CD4-positive, alpha-beta T cell treated with Interleukin-4 for 4 hours (primary cell): ENCODE measurements at regions not wholly inside any gene's neighbourhood (a gene's known extent, or its start where the extent isn't known, plus 50 kb on each side); places are given as distances from the start of the nearest gene placed in this dataset.

Experiments
- DNase-seq: peaks from one replicate; pipeline ENCODE4 v3.0.0-alpha.2; 2020

DNA sequence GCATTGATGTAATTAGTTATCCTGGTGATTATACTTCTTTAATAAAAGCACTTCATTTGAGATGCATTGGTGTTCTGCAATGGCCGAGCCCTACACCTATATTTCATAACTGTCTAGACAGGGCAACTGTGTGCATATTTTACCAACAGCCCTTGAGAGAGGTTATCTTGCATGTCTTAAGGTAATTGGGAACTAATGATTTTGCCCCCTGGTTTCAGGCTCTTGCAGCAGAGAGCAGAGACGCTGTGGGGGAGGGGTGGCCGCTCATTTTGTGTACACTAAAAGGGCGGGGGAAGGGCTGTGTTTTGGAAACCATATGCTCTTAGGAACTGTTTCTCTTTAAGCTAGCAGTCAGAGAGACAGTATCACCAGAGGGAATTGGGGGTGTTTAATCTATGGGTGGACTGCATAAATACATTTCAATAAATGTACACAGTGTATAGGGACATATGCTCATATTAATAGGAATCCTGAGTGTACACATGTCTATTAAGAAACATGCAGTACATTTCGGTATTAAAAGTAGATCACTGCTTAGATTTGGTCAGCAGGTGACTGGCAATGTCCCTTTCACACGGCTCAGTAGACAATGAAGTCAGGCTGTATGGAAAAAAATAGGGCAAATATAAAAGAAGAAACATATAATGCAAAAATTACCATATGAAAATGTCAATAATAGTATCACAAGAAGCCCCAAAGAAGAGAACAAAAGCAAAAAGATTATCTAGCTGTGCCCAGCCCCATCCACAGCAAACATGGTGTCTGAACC, 402.9 kb upstream of the CITED2 start:
- no peak for DNase-seq

DNA sequence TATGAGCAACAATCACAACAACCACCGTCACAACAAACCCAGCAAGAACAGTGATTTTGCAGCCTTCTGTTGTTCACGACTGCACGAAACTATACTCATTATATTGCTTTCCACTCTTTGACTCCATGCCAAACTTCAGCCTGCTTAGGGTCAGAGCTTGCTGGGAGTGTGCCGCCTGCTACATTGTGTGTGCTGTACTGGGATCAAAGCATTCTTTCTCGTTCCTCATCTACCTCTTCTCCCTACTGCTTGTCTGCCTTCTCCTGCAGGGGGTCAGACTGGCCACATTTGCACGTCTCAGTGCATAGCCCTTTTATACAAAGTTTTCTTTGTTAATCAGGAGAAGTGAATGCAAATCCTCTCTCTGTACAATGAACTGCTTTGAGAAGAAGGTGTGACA, 401.6 kb upstream of the CITED2 start:
- DNase-seq: no peak

DNA sequence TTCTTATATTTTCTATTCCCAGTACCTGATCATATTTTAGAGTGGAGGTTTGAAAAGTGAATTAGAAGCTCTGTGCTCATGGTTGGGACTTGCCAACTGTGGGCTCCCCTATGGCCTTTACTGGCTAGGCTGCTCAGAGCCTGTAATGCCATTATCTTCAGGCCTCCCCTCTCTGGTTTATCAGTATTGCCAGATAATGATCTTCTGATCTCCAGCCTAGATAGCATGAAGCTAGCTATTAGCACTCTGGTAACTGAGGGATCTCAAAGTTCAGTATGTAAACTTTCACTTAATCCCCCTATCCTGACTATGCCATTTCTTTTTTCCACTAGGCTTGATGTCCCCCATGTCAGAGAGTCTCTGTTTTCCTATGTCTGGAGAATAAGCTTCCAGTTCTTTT, 393.7 kb upstream of the CITED2 start:
- no peak for DNase-seq

DNA sequence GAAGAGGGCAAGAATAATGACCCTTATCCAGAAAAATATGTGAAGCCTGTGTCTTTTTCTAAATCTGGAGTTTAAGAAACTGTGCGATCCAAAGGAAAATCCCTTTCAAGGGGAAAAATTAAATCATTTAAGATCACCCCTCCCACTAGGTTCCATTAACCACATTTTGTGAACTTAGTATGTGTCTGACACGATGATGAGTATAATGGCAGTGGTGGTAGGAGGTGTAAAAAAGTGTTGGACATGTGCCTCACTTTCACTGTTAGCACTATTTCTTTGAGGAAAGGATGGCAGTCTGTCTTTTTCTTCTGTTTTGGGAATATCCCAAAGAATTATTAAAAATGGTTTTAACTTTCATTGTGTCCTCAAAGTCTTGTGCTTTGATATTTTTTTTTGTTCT, 392.3 kb upstream of the CITED2 start:
- no peak for DNase-seq

- no peak for DNase-seq
Observed at GRCh38 chr6:139765825-139766285, 391.4 kb upstream of the CITED2 start.

DNA sequence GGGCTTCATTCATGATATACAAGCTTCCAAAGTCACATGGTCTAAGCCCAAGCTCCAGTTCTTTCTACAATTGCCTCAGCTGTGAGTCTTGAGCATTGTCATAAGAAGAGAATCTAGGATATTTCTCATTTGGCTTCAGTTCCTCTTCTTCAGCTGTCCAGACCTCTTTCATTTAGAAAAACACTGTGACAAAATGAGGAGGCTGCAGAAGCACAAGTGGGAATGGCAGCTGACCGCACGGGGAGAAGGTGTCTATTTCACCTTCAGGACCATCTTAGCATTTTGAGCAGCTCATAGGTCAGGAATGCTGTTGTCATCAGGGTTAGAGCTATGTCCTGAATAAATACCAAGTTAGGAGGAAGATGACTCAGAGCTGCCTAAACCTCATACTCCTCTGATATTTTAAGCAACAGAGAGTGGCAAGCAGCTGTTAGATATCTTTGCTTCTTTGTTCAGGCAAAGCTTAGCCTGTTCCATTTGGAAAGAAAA, 390.1 kb upstream of the CITED2 start:
- DNase-seq: no peak

- DNase-seq: no peak
Observed at GRCh38 chr6:139763468-139764210, 389.2 kb upstream of the CITED2 start.

GRCh38 chr6:139762587-139763031, 388.2 kb upstream of the CITED2 start:
- peak; percentile 7 for DNase-seq

- DNase-seq: no peak
Observed at GRCh38 chr6:139760128-139760527, 385.7 kb upstream of the CITED2 start.

DNA sequence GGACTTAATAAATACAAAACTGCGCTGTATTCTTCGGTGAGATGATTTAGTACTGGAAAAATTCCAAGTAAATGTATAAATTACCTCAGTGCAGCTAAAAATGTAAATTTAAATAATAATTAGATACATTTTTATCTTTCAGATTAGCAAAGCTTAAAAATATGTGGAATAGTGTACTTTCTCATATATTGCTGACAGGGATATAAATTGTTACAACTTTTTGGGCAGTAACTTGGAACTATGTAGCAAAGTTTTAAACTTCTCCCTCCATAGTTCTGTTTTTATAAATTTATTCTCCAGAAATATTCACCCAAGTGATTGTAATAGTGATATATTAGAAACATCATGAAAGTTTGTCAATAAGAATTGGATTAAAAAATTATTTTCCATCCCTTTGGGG, 384.6 kb upstream of the CITED2 start:
- DNase-seq: no peak

DNA sequence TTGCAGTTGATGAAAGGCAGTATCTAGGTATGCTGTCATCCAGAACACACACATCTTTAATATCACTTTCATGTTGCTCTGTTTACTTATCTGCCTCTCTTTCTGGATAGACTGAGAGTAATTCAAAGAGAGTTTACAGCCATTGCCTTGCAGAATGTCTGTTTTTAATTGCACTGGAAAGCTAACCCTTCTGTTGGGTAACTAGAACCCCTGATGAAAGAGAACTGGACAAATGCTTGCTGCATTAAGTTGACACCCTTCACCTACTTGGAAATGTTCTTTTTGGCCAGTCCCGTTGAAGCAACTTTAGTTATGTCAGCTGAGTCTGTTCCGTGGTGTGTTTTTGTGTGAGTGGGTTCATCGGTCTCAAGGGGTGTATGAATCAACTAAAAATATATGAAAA, 383.8 kb upstream of the CITED2 start:
- DNase-seq: no peak

GRCh38 chr6:139757784-139758183, 383.3 kb upstream of the CITED2 start:
- no peak for DNase-seq

DNA sequence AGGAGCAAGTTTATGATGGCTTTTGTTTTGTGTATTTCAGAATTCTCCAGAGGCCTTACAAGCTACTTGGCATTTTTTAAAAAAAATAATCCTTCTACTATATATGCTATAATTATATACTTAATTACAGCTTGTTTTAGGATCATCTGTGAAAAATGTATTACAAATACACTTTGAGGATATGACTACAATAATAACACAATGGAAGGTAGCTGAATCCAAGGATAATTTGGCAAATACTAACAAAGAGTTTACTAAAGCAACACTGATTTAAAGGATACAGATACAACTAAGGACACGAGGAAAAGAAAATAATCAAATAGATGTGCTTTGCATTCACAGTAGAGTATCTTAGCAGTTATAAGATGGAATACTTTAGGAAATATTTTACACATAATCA, 381.9 kb upstream of the CITED2 start:
- DNase-seq: no peak

- DNase-seq: no peak
Observed at GRCh38 chr6:139754898-139755775, 380.7 kb upstream of the CITED2 start.

DNA sequence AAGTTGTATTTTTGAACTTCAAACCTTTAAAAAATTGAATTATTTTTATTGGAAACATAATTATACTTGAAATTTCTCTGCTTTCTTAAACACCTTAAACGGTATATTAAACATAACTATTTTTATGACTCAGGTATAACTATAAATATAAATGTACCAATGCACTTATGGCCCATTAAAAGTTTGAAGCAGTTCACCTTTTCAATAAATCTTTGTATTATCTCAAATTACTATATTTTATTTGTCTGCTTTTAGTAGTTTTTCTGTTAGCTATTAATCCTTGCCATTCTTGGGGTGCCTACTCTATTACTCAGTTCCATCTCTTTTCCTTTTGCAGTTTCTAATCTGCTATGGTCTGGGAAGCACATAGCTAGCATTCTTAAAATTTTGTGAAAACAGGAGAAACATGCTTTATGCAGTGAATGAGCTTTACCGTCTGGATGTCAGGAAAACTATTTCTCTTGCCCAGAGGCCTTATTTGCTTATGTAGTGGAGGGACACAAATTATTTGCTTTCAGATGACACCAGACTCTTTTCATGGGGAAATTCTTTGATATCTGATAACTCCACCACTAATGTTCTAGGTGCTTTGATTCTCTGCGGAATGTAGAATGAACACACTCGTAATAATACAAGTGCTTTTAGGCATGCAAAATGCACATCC, 378.9 kb upstream of the CITED2 start:
- no peak for DNase-seq

- DNase-seq: no peak
Observed at GRCh38 chr6:139752086-139752485, 377.6 kb upstream of the CITED2 start.

DNA sequence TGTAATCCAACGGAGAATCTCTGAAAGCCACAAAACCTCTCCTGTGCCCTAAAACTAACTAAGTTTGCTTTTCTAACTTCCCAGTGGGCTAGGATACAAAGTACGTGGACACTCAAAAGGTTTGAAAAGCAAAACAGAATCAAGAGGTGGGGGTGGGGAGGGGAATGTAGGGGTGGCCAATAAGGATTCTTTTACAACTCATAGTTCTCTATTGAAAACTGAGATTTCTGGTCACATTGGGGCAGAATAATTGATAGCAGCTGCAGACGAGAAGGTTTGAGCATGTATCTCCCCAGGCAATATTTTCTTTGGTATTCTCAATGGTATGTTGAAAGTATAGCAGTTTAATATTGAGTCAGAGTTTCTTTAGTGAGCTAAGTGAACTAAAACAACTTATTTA, 376.7 kb upstream of the CITED2 start:
- DNase-seq: no peak

GRCh38 chr6:139748353-139749146, 374.1 kb upstream of the CITED2 start:
- no peak for DNase-seq

- no peak for DNase-seq
Observed at GRCh38 chr6:139747154-139747553, 372.7 kb upstream of the CITED2 start.

DNA sequence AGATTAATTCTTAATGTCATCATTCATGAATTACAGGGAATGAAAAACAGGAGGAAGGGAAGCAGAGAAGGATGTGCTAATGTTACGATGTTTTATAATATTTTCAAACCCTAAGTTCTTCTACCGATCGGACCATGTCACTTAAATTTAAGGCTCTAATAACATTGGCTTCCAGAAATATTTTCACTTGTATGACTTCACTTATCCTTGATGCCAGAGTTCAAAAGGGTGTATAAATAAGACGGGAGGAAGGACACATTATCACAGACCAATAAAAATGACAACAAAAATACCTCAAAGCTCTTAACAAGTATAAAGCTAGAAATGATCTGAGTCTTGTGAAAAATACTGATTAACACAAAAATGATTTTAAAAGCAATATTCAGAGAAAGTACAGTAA, 370.4 kb upstream of the CITED2 start:
- DNase-seq: no peak

- DNase-seq: no peak
Observed at GRCh38 chr6:139743664-139744437, 369.4 kb upstream of the CITED2 start.
